GM19023 (cell line): ENCODE measurements at regions not wholly inside any gene's neighbourhood (a gene's known extent, or its start where the extent isn't known, plus 50 kb on each side); places are given as distances from the start of the nearest gene placed in this dataset.

Source experiments
- ATAC-seq: cut with Tn5 transposase; IDR thresholded peaks from one replicate; pipeline ENCODE4 v1.9.1; 2021; ENCODE audit warnings: mild to moderate bottlenecking, moderate library complexity; ENCODE audit not compliant: unreplicated experiment

DNA sequence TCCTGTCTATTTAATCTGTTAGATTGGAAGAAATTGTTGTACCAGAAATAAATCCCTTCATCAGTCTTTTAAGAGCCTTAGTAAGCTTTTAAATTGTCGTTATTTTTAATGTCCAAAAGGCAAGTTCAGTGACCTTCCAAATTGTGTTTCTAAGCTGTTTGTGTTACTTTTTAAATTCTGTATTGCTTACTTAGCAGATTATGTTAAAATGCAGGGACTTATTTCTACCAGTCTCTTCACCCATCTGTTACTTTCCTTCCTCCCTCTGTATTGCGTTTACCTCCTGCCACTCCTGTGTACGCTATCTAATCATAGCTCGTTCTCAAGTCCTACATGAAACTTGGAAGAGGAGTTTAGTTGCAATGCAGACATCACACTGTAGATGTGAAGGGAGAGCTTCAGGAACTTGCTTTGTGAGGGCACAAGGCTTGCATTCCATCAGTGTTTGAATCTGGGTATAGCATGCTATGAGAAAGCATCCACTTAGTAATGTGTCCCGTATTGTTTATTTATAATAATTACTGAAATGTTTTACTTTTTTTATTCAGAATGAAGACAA is 406.5 kb upstream of the RGS6 start:
- ATAC-seq = no peak

- no peak for ATAC-seq
Measured at GRCh38 chr14:71526388-71526787, 405.8 kb upstream of the RGS6 start.

DNA sequence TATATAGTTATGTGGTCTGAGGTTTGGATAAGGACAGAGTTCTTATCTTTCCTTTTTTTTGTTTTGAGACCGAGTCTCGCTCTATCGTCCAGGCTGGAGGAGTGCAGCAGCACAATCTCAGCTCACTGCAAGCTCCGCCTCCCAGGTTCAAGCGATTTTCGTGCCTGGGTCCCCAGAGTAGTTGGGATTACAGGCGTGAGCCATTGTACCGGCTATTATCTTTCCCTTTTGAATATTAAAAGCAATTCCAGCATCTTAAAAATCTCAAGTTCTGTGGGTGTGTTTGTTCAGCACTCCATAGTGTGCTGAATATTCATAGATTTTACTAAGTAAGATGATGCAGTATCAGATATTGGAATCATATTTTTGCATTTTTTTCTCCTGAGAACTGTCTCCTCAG is 404.4 kb upstream of the RGS6 start:
- no peak for ATAC-seq

- no peak for ATAC-seq
Measured at GRCh38 chr14:71529848-71530247, 402.4 kb upstream of the RGS6 start.

DNA sequence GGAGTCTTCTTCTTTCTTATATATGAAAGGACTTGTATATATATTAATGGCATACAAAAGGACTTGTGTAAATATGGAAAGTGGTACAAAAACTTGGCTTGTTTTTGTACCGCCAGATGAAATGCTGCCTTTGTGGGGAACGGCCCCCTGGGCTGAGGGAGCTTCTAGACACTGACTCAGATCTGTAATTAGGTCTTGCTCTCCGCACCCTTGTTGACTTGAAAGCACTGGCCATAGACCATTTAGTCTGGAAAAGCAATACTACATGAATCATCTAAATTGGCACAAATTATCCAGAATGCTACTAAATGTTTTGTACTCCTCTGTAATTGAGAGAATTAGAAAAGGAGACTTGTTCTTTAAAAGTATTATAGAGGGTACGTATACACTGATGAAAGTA is 399.9 kb upstream of the RGS6 start:
- no peak for ATAC-seq

DNA sequence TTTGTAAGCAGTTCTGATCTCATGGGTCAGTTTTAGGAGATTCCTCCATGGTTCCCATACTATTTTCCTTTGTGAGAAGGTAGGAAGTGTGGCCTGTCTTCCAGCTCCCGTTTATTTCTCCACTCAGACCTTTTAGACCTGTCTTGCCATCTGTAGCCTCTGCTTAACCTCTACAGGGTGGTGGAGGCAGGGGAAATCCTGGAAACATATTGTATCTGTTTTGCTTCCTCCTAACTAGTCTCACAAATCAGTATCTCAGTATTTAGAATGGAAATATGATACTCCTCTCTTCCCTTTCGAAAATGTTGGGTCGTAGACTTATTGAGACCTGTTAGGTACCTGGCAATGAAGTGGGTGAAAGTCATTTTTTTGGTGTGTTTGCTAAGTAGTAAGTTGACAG is 399.4 kb upstream of the RGS6 start:
- no peak for ATAC-seq

DNA sequence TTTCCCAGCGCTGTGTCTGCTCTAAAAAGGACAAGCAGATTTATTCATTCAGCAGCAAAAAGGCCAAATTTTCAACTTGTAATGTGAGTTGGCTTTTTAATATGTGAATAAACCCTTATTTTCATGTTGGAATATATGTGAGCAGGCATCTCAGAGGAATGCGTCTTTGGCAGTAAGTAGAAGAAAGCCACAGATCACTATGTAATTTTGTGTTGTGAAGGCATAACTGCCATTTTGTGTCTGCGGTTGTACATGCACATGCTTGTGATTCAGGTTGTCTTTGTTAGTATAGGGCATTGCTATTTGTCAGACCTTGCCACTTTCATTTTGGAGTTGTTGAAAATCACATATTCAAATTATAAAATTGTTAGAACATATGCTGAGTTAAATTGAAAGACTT is 398.8 kb upstream of the RGS6 start:
- no peak for ATAC-seq

- ATAC-seq = no peak
Measured at GRCh38 chr14:71533800-71534199, 398.4 kb upstream of the RGS6 start.

DNA sequence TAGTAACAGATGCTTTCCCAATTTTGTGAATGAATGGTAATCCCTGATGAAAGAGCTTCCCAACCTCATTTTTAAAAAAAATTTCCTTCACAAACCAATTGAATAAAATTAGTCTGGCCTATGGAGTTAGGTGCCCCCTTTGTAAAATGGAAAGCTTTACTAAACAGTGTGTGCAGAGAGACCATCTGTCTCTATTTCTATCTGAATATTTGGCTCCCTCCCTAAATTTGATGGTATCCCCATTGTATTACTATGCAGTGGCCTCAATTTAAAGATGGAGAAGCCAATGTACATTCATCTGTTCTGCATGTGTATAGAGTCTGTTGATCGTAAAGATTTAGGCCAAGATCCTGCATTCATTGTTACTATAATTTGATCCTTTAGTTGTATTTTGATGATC is 397.7 kb upstream of the RGS6 start:
- ATAC-seq = no peak

DNA sequence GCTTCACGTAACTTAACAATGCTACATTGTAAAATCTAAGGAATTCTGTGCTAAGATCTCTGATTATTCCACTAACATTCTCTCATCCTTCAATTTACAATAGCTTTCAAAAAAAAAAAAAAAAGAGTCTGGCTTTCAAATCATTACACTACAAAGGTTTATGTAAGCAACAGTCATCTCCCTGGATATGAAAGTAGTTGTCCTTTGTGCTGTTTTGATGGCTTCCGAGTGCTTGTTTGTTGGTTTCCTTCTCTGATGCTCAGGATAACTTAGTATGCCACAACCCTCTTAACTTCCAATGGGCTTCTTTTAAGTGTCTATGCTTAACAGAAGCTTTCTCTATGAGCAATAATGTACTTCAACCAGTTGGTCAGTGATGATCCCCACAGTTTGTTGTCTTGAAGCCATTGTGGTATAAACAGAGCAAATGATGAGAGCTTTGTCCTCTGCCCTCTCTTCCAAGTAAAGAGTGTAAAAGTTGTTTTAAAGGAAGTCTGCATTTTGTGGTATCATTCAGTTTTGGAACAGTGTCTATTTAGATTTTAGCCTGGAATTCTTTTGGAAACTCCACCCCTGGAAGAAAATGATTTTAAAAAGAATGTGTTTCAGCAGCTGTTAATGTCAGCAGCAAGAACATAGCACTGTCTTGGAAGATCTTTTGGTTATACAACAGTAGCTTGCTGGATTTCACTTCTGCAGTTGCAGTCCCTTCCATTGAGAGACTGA is 396.1 kb upstream of the RGS6 start:
- ATAC-seq = no peak

GRCh38 chr14:71536927-71537772 is 395.1 kb upstream of the RGS6 start:
- no peak for ATAC-seq

- no peak for ATAC-seq
Measured at GRCh38 chr14:71538288-71538687, 393.9 kb upstream of the RGS6 start.

- ATAC-seq = no peak
Measured at GRCh38 chr14:71538938-71539649, 393.1 kb upstream of the RGS6 start.

GRCh38 chr14:71539650-71540285 is 392.5 kb upstream of the RGS6 start:
- no peak for ATAC-seq

DNA sequence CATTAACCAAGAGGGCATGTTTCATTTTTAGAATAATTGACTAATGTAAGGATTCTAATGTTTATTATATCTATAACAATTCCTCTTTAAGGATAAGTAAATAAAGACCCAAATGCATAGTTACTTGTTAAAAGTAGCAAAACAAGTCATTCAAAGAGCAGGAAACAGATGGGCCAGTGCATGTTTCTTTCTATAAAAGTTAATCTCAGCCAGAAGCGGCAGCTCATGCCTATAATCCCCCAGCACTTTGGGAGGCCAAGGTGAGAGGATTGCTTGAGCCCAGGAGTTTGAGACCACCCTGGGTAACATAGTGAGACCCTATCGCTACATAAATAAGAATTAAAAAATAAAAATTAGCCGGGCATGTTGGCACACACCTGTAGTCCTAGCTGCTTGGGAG is 391.0 kb upstream of the RGS6 start:
- no peak for ATAC-seq

GRCh38 chr14:71541973-71542690 is 390.1 kb upstream of the RGS6 start:
- no peak for ATAC-seq

DNA sequence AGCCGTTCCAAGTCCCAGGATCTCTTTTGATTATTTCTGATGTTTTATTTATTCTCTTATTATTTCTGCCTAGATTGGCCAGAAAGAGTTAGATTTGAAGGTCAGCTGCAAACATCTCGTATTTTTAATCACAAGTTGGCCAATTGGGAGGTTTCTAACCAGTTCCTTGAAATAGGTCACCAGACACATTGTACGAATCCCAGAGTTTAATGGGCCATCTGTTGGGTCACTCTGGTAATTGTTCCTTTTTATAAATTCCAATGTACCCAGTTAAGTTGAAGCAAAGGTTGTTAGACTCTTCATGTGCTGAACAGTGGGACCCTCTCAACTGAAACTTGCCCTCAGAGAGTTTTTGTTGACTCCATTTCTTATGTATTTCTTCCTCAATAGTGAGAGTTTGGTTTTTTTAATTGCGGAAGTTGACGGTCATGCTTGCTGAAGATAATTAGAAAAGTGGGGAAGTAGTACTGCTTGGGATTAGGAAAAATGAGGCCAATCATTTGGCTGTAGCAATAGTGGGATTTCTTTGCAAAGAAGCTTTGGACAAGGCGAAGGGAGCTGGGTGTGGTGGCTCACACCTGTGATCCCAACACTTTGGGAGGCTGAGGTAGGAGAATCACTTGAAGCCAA is 382.7 kb upstream of the RGS6 start:
- no peak for ATAC-seq

DNA sequence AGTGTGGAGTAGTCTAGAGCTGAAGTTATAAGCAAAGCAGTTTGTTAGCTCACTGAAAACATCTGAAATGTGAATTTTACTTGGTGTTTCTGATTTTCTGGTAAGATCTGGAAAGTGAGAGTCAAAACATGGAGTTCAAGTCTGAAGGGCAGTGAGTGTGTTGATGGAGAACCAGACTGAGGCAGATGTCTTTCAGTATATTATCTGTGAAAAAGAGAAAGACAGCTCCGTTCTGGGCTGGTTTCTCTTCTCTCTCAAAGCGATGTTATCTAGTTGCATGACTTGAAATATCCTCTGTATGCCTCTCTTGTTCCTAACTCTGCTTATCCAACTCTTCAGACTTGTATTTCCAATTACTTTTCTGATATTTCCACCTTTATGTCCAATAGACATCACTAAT is 381.9 kb upstream of the RGS6 start:
- ATAC-seq = no peak

DNA sequence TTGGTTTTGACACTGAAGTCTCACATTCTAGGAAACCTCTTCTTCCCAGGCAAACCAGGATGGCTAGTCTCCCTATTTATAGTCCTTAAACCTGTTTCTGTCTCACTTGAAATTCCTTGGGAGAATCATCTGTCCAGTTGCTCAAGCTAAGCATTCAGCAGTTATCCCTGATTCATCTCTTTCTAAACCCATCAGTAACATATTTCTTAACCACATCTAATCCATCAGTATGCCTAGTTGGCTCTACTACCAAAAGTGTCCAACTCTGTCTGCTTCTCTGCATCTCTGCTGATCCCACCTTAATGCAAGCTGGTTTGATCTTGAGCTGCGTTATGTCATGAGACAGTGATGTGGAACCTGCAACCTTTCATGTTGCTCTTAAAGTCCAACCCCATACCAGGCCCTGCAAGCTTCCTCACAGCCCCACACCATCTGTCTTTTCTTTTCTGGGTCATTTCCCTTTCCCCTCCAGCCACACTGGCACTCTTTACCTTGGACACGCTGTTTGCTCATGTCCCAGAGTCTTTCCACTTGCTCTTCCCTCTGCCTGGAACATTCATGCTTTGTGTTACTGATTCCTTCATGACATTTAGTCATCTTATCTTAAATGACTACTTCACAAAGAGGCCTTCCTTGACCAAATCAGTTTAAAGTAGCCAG is 380.8 kb upstream of the RGS6 start:
- ATAC-seq = no peak
